ENCODE measurements at regions not wholly inside any gene's neighbourhood (a gene's known extent, or its start where the extent isn't known, plus 50 kb on each side); places are given as distances from the start of the nearest gene placed in this dataset.

- no peak overlapping the region for H3K27ac ChIP-seq (ENCODE audit: low read depth, low read length)
- no peaks in the 10 kb centered on the region for H4K20me1 ChIP-seq (ENCODE audit: control insufficient read depth, insufficient read depth, low read depth, low read length)
- H3F3A ChIP-seq (ENCODE audit: control insufficient read depth, insufficient read depth): no peaks in the 10 kb centered on the region
- no peak for TF ChIP-seq EZH2phosphoT487 (IDR thresholded peaks at IDR 0.05; ENCODE audit: borderline replicate concordance, low read length)
- TF ChIP-seq, protein P1, sequence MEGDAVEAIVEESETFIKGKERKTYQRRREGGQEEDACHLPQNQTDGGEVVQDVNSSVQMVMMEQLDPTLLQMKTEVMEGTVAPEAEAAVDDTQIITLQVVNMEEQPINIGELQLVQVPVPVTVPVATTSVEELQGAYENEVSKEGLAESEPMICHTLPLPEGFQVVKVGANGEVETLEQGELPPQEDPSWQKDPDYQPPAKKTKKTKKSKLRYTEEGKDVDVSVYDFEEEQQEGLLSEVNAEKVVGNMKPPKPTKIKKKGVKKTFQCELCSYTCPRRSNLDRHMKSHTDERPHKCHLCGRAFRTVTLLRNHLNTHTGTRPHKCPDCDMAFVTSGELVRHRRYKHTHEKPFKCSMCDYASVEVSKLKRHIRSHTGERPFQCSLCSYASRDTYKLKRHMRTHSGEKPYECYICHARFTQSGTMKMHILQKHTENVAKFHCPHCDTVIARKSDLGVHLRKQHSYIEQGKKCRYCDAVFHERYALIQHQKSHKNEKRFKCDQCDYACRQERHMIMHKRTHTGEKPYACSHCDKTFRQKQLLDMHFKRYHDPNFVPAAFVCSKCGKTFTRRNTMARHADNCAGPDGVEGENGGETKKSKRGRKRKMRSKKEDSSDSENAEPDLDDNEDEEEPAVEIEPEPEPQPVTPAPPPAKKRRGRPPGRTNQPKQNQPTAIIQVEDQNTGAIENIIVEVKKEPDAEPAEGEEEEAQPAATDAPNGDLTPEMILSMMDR (IDR thresholded peaks at IDR 0.05; ENCODE audit: low read depth, low read length, poor library complexity, severe bottlenecking): no peak
- H3K4me3 ChIP-seq (ENCODE audit: low read length): no peak overlapping the region
- H3K9me2 ChIP-seq (replicated peaks; ENCODE audit: control insufficient read depth, low read length): no peaks in the 10 kb centered on the region
- H3K27me3 ChIP-seq (ENCODE audit: control insufficient read depth, low read length): no peaks in the 10 kb centered on the region
- no peak overlapping the region for H3K4me2 ChIP-seq (ENCODE audit: low read length)
- no peaks in the 10 kb centered on the region for H3K4me1 ChIP-seq (ENCODE audit: control insufficient read depth, low read length)
- no peaks in the 10 kb centered on the region for H3K36me3 ChIP-seq (ENCODE audit: control insufficient read depth, low read length)
- peaks cover 18% of the 10 kb centered on the region; the same call in 1 of the 2 replicates for H3K9me3 ChIP-seq (ENCODE audit: control insufficient read depth, insufficient read depth, low read length)
- H3K79me2 ChIP-seq (ENCODE audit: control insufficient read depth, low read length): no peaks in the 10 kb centered on the region
These were observed 376.8 kb downstream of the IRX2 start for GRCh38 chr5:2374703-2375102.

- TF ChIP-seq, protein P1 (IDR thresholded peaks at IDR 0.05; ENCODE audit: low read depth, low read length, poor library complexity, severe bottlenecking): no peak
- no peak for TF ChIP-seq EZH2phosphoT487 (IDR thresholded peaks at IDR 0.05; ENCODE audit: borderline replicate concordance, low read length)
- Histone ChIP-seq H3K79me2 (ENCODE audit: control insufficient read depth, low read length) (no peaks in the 10 kb centered on the region), H3K9me2 (replicated peaks; ENCODE audit: control insufficient read depth, low read length) (no peaks in the 10 kb centered on the region), H3K27me3 (ENCODE audit: control insufficient read depth, low read length) (no peaks in the 10 kb centered on the region), H4K20me1 (ENCODE audit: control insufficient read depth, insufficient read depth, low read depth, low read length) (no peaks in the 10 kb centered on the region), H3F3A (ENCODE audit: control insufficient read depth, insufficient read depth) (no peaks in the 10 kb centered on the region), H3K27ac (ENCODE audit: low read depth, low read length) (no peak overlapping the region), H3K36me3 (ENCODE audit: control insufficient read depth, low read length) (no peaks in the 10 kb centered on the region), H3K4me3 (ENCODE audit: low read length) (no peak overlapping the region), H3K9me3 (ENCODE audit: control insufficient read depth, insufficient read depth, low read length) (peaks cover 27% of the 10 kb centered on the region; the same call in 1 of the 2 replicates), H3K4me1 (ENCODE audit: control insufficient read depth, low read length) (no peaks in the 10 kb centered on the region), H3K4me2 (ENCODE audit: low read length) (no peak overlapping the region)
These were observed 377.8 kb downstream of the IRX2 start for GRCh38 chr5:2373631-2374030.

- Histone ChIP-seq H3K9me3 (ENCODE audit: control insufficient read depth, insufficient read depth, low read length) (peaks cover 44% of the 10 kb centered on the region; the same call in 1 of the 2 replicates), H3K4me2 (ENCODE audit: low read length) (no peak overlapping the region), H3F3A (ENCODE audit: control insufficient read depth, insufficient read depth) (no peaks in the 10 kb centered on the region), H3K27me3 (ENCODE audit: control insufficient read depth, low read length) (no peaks in the 10 kb centered on the region), H3K4me1 (ENCODE audit: control insufficient read depth, low read length) (no peaks in the 10 kb centered on the region), H3K79me2 (ENCODE audit: control insufficient read depth, low read length) (no peaks in the 10 kb centered on the region), H3K27ac (ENCODE audit: low read depth, low read length) (no peak overlapping the region), H3K4me3 (ENCODE audit: low read length) (no peak overlapping the region), H3K9me2 (replicated peaks; ENCODE audit: control insufficient read depth, low read length) (no peaks in the 10 kb centered on the region), H4K20me1 (ENCODE audit: control insufficient read depth, insufficient read depth, low read depth, low read length) (no peaks in the 10 kb centered on the region), H3K36me3 (ENCODE audit: control insufficient read depth, low read length) (no peaks in the 10 kb centered on the region)
- TF ChIP-seq, protein P1 (IDR thresholded peaks at IDR 0.05; ENCODE audit: low read depth, low read length, poor library complexity, severe bottlenecking): no peak
- no peak for TF ChIP-seq EZH2phosphoT487 (IDR thresholded peaks at IDR 0.05; ENCODE audit: borderline replicate concordance, low read length)
These were observed 380.1 kb downstream of the IRX2 start for GRCh38 chr5:2371419-2371710.

Data from DOHH2 (cell line).